WTC11 (cell line): ENCODE measurements at regions not wholly inside any gene's neighbourhood (a gene's known extent, or its start where the extent isn't known, plus 50 kb on each side); places are given as distances from the start of the nearest gene placed in this dataset.

ENCODE experiments used
- ATAC-seq: fragments of 200-7000 bp; cut with Tn5 transposase; 2 replicates; pipeline ENCODE4 v1.10.0; 2021; ENCODE audit warnings: mild to moderate bottlenecking, moderate library complexity
- CTCF ChIA-PET: fragments of 300-600 bp; sonication (Branson Sonifier 250); formaldehyde crosslinking; loops from one replicate; lab custom pipeline; 2021; ENCODE audit warnings: antibody characterized with exemption; lab: Charles Lee
- POLR2A ChIA-PET: fragments of 350-600 bp; sonication (Branson Sonifier 250); formaldehyde crosslinking; loops from one replicate; lab custom pipeline; 2021; ENCODE audit warnings: antibody characterized with exemption; lab: Charles Lee
- DNase-seq: peaks from one replicate; pipeline ENCODE4 v3.0.0; 2021; ENCODE audit warnings: low spot score
- H3K27ac Mint-ChIP-seq: 2 replicates; pipeline ENCODE4 v1.8.0; 2021; ENCODE audit warnings: mixed read lengths
- H3K27me3 Mint-ChIP-seq: 2 replicates; pipeline ENCODE4 v1.8.0; 2021; ENCODE audit warnings: low read depth, mild to moderate bottlenecking, moderate library complexity, mixed read lengths
- H3K36me3 Mint-ChIP-seq: 2 replicates; pipeline ENCODE4 v1.8.0; 2021; ENCODE audit warnings: mixed read lengths
- H3K4me1 Mint-ChIP-seq: 2 replicates; pipeline ENCODE4 v1.8.0; 2022; ENCODE audit warnings: mixed read lengths
- H3K4me3 Mint-ChIP-seq: 2 replicates; pipeline ENCODE4 v1.8.0; 2021; ENCODE audit warnings: mild to moderate bottlenecking, moderate library complexity, mixed read lengths
- H3K9me3 Mint-ChIP-seq: 2 replicates; pipeline ENCODE4 v1.8.0; 2021; ENCODE audit warnings: mixed read lengths
- CBFB ChIP-seq: sonication (generic); formaldehyde crosslinking; IDR thresholded peaks from 2 replicates; pipeline ENCODE4 v1.8.1; 2022; ENCODE audit warnings: mild to moderate bottlenecking, low read depth, missing genetic modification reagents
- NFATC4 ChIP-seq: fragments of 250-450 bp; sonication (Bioruptor Pico); IDR thresholded peaks from 2 replicates; pipeline ENCODE4 v1.9.0; 2021; ENCODE audit warnings: mild to moderate bottlenecking
- SMAD4 ChIP-seq: sonication (generic); formaldehyde crosslinking; IDR thresholded peaks from 2 replicates; pipeline ENCODE4 v1.8.0; 2022; ENCODE audit warnings: mild to moderate bottlenecking, missing genetic modification reagents
- TEAD4 ChIP-seq: sonication (generic); formaldehyde crosslinking; IDR thresholded peaks from 2 replicates; pipeline ENCODE4 v1.8.0; 2022; ENCODE audit warnings: mild to moderate bottlenecking, missing genetic modification reagents
- ZNF263 ChIP-seq: sonication (generic); formaldehyde crosslinking; IDR thresholded peaks from 2 replicates; pipeline ENCODE4 v1.8.1; 2022; ENCODE audit warnings: low read depth, mild to moderate bottlenecking, moderate library complexity, missing genetic modification reagents
- ZNF423 ChIP-seq: fragments of 250-450 bp; sonication (Bioruptor Pico); IDR thresholded peaks from 2 replicates; pipeline ENCODE4 v2.1.2; 2022; ENCODE audit warnings: mild to moderate bottlenecking, moderate library complexity
- TF ChIP-seq, protein P1 (sequence below): fragments of 250-450 bp; sonication (Bioruptor Pico); conservative IDR thresholded peaks from 2 replicates; pipeline ENCODE4 v1.9.0; 2021; ENCODE audit warnings: mild to moderate bottlenecking
- TF ChIP-seq, protein P2 (sequence below): sonication (generic); formaldehyde crosslinking; IDR thresholded peaks from 2 replicates; pipeline ENCODE4 v1.8.0; 2022; ENCODE audit warnings: missing genetic modification reagents
- TF ChIP-seq, protein P3 (sequence below): fragments of 250-450 bp; sonication (Bioruptor Pico); IDR thresholded peaks from 2 replicates; pipeline ENCODE4 v1.9.0; 2021; ENCODE audit warnings: mild to moderate bottlenecking
- TF ChIP-seq, protein P4 (sequence below): sonication (generic); formaldehyde crosslinking; IDR thresholded peaks from 2 replicates; pipeline ENCODE4 v1.8.1; 2022; ENCODE audit warnings: low read depth, missing genetic modification reagents, borderline replicate concordance
- TF ChIP-seq, protein P5 (sequence below): fragments of 250-450 bp; sonication (Bioruptor Pico); IDR thresholded peaks from 2 replicates; pipeline ENCODE4 v1.9.0; 2021; ENCODE audit warnings: mild to moderate bottlenecking
- TF ChIP-seq, protein P6 (sequence below): sonication (generic); formaldehyde crosslinking; IDR thresholded peaks from 2 replicates; pipeline ENCODE4 v1.8.0; 2022; ENCODE audit warnings: mild to moderate bottlenecking, missing genetic modification reagents
- TF ChIP-seq, protein P7 (sequence below): sonication (generic); formaldehyde crosslinking; IDR thresholded peaks from 2 replicates; pipeline ENCODE4 v1.8.1; 2023; ENCODE audit warnings: mild to moderate bottlenecking, missing genetic modification reagents, moderate library complexity
- TF ChIP-seq, protein P8 (sequence below): sonication (generic); formaldehyde crosslinking; IDR thresholded peaks from 2 replicates; pipeline ENCODE4 v1.8.1; 2023; ENCODE audit warnings: mild to moderate bottlenecking, missing genetic modification reagents, borderline replicate concordance
- TF ChIP-seq, protein P9 (sequence below): fragments of 250-450 bp; sonication (Bioruptor Pico); IDR thresholded peaks from 2 replicates; pipeline ENCODE4 v1.9.0; 2021; ENCODE audit warnings: moderate library complexity, mild to moderate bottlenecking, inconsistent platforms, borderline replicate concordance
- TF ChIP-seq, protein P10 (sequence below): fragments of 250-450 bp; sonication (Bioruptor Pico); IDR thresholded peaks from 2 replicates; pipeline ENCODE4 v2.1.2; 2022; ENCODE audit warnings: mild to moderate bottlenecking, moderate library complexity

DNA sequence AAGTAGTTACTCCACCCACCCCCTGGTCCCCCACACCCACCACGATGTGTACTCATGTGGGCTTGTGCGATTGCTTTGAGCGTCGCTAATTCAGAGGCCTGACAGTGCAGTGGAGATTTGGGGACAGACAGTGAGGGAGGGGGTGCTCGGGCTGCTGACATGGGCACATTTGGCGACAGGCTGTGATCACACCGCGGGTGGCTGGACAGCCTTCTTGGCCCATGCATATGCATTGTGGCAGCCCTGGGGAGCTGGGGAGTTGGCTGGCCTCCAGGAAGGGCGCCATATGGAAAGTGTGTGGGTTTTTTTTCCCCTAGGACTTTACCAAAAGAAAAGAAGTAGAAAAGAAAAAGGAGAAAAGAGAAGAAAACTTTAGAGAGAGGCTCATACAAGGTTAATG is 275.5 kb upstream of the N4BP1 start (continued):
- TF ChIP-seq, protein P1, sequence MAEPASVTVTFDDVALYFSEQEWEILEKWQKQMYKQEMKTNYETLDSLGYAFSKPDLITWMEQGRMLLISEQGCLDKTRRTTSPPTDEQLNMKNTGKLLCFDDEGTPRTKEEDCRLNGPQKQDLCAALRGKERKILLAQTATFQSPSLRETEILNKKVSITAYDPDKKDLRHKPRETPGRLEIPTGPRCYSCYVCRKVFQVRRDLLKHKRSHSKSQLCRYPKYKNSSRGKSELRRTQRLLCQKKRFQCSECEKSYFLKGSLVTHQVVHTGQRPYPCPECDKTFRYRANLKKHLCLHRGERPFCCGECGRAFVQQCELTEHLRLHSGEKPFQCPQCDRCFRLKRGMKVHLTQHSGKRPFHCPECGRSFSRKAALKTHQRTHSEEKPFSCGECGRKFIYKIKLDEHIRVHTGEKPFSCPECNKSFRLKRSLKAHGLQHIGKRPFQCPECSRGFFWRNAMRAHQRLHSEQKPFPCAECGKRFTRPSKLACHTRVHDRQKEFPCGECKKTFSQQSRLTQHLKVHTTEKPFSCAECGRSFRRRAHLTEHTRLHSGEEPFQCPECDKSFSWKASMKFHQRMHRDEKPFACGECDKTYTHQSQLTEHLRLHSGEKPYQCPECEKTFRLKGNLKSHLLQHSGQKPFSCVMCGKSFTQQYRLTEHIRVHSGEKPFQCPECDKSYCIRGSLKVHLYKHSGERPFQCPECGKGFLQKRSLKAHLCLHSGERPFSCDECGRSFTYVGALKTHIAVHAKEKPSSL (CRISPR knock-in tag): no peak
- no peak for TF ChIP-seq ZNF263
- TF ChIP-seq, protein P2, sequence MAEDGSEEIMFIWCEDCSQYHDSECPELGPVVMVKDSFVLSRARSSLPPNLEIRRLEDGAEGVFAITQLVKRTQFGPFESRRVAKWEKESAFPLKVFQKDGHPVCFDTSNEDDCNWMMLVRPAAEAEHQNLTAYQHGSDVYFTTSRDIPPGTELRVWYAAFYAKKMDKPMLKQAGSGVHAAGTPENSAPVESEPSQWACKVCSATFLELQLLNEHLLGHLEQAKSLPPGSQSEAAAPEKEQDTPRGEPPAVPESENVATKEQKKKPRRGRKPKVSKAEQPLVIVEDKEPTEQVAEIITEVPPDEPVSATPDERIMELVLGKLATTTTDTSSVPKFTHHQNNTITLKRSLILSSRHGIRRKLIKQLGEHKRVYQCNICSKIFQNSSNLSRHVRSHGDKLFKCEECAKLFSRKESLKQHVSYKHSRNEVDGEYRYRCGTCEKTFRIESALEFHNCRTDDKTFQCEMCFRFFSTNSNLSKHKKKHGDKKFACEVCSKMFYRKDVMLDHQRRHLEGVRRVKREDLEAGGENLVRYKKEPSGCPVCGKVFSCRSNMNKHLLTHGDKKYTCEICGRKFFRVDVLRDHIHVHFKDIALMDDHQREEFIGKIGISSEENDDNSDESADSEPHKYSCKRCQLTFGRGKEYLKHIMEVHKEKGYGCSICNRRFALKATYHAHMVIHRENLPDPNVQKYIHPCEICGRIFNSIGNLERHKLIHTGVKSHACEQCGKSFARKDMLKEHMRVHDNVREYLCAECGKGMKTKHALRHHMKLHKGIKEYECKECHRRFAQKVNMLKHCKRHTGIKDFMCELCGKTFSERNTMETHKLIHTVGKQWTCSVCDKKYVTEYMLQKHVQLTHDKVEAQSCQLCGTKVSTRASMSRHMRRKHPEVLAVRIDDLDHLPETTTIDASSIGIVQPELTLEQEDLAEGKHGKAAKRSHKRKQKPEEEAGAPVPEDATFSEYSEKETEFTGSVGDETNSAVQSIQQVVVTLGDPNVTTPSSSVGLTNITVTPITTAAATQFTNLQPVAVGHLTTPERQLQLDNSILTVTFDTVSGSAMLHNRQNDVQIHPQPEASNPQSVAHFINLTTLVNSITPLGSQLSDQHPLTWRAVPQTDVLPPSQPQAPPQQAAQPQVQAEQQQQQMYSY (CRISPR knock-in tag): no peak
- TF ChIP-seq, protein P3, sequence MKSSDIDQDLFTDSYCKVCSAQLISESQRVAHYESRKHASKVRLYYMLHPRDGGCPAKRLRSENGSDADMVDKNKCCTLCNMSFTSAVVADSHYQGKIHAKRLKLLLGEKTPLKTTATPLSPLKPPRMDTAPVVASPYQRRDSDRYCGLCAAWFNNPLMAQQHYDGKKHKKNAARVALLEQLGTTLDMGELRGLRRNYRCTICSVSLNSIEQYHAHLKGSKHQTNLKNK (CRISPR knock-in tag): no peak
- TF ChIP-seq, protein P4, sequence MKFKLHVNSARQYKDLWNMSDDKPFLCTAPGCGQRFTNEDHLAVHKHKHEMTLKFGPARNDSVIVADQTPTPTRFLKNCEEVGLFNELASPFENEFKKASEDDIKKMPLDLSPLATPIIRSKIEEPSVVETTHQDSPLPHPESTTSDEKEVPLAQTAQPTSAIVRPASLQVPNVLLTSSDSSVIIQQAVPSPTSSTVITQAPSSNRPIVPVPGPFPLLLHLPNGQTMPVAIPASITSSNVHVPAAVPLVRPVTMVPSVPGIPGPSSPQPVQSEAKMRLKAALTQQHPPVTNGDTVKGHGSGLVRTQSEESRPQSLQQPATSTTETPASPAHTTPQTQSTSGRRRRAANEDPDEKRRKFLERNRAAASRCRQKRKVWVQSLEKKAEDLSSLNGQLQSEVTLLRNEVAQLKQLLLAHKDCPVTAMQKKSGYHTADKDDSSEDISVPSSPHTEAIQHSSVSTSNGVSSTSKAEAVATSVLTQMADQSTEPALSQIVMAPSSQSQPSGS (CRISPR knock-in tag): no peak
- no peak for TF ChIP-seq NFATC4 (CRISPR knock-in tag)
- TF ChIP-seq, protein P5, sequence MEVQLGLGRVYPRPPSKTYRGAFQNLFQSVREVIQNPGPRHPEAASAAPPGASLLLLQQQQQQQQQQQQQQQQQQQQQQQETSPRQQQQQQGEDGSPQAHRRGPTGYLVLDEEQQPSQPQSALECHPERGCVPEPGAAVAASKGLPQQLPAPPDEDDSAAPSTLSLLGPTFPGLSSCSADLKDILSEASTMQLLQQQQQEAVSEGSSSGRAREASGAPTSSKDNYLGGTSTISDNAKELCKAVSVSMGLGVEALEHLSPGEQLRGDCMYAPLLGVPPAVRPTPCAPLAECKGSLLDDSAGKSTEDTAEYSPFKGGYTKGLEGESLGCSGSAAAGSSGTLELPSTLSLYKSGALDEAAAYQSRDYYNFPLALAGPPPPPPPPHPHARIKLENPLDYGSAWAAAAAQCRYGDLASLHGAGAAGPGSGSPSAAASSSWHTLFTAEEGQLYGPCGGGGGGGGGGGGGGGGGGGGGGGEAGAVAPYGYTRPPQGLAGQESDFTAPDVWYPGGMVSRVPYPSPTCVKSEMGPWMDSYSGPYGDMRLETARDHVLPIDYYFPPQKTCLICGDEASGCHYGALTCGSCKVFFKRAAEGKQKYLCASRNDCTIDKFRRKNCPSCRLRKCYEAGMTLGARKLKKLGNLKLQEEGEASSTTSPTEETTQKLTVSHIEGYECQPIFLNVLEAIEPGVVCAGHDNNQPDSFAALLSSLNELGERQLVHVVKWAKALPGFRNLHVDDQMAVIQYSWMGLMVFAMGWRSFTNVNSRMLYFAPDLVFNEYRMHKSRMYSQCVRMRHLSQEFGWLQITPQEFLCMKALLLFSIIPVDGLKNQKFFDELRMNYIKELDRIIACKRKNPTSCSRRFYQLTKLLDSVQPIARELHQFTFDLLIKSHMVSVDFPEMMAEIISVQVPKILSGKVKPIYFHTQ (CRISPR knock-in tag): no peak
- TF ChIP-seq, protein P6, sequence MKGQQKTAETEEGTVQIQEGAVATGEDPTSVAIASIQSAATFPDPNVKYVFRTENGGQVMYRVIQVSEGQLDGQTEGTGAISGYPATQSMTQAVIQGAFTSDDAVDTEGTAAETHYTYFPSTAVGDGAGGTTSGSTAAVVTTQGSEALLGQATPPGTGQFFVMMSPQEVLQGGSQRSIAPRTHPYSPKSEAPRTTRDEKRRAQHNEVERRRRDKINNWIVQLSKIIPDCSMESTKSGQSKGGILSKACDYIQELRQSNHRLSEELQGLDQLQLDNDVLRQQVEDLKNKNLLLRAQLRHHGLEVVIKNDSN: no peak
- TF ChIP-seq, protein P7, sequence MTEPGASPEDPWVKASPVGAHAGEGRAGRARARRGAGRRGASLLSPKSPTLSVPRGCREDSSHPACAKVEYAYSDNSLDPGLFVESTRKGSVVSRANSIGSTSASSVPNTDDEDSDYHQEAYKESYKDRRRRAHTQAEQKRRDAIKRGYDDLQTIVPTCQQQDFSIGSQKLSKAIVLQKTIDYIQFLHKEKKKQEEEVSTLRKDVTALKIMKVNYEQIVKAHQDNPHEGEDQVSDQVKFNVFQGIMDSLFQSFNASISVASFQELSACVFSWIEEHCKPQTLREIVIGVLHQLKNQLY (CRISPR knock-in tag): no peak

DNA sequence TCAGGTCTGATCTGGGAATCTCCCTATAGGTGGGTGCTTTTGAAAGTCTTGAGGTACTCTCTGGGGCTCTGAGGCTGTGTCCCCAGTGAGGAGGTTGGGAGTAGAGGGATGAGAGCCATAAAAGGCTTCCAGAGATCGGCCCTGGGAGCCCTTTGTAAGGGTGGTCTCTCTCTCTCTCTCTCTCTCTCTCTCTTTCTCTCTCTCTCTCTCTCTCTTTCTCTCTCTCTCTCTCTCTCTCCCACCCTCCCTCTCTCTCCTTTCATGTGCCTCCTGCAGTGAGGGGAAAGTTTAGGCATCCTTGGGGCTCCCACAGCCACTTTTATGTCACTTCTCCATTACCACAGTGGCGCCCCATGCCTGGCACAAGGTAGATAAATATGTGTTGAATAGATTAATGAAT is 271.3 kb upstream of the N4BP1 start:
- Mint-ChIP-seq H3K27ac (no peak overlapping the region), H3K36me3 (no peaks in the 10 kb centered on the region), H3K4me1 (peaks cover 3% of the 10 kb centered on the region), H3K27me3 (no peaks in the 10 kb centered on the region), H3K4me3 (no peak overlapping the region), H3K9me3 (no peaks in the 10 kb centered on the region)
- no peak for DNase-seq
- no peak for ATAC-seq
- ChIA-PET POLR2A (no interaction called here), CTCF (no interaction called here)
- TF ChIP-seq, protein P8, sequence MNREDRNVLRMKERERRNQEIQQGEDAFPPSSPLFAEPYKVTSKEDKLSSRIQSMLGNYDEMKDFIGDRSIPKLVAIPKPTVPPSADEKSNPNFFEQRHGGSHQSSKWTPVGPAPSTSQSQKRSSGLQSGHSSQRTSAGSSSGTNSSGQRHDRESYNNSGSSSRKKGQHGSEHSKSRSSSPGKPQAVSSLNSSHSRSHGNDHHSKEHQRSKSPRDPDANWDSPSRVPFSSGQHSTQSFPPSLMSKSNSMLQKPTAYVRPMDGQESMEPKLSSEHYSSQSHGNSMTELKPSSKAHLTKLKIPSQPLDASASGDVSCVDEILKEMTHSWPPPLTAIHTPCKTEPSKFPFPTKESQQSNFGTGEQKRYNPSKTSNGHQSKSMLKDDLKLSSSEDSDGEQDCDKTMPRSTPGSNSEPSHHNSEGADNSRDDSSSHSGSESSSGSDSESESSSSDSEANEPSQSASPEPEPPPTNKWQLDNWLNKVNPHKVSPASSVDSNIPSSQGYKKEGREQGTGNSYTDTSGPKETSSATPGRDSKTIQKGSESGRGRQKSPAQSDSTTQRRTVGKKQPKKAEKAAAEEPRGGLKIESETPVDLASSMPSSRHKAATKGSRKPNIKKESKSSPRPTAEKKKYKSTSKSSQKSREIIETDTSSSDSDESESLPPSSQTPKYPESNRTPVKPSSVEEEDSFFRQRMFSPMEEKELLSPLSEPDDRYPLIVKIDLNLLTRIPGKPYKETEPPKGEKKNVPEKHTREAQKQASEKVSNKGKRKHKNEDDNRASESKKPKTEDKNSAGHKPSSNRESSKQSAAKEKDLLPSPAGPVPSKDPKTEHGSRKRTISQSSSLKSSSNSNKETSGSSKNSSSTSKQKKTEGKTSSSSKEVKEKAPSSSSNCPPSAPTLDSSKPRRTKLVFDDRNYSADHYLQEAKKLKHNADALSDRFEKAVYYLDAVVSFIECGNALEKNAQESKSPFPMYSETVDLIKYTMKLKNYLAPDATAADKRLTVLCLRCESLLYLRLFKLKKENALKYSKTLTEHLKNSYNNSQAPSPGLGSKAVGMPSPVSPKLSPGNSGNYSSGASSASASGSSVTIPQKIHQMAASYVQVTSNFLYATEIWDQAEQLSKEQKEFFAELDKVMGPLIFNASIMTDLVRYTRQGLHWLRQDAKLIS (CRISPR knock-in tag): no peak
- TF ChIP-seq TEAD4 (CRISPR knock-in tag) (no peak), SMAD4 (CRISPR knock-in tag) (no peak), CBFB (CRISPR knock-in tag) (no peak), ZNF423 (CRISPR knock-in tag) (no peak)
- TF ChIP-seq, protein P9, sequence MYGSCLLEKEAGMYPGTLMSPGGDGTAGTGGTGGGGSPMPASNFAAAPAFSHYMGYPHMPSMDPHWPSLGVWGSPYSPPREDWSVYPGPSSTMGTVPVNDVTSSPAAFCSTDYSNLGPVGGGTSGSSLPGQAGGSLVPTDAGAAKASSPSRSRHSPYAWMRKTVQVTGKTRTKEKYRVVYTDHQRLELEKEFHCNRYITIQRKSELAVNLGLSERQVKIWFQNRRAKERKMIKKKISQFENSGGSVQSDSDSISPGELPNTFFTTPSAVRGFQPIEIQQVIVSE (CRISPR knock-in tag): no peak
- TF ChIP-seq, protein P10, sequence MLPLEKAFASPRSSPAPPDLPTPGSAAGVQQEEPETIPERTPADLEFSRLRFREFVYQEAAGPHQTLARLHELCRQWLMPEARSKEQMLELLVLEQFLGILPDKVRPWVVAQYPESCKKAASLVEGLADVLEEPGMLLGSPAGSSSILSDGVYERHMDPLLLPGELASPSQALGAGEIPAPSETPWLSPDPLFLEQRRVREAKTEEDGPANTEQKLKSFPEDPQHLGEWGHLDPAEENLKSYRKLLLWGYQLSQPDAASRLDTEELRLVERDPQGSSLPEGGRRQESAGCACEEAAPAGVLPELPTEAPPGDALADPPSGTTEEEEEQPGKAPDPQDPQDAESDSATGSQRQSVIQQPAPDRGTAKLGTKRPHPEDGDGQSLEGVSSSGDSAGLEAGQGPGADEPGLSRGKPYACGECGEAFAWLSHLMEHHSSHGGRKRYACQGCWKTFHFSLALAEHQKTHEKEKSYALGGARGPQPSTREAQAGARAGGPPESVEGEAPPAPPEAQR (CRISPR knock-in tag): no peak
- TF ChIP-seq, protein P6: no peak
